LNCAP (cell line): ENCODE measurements at regions not wholly inside any gene's neighbourhood (a gene's known extent, or its start where the extent isn't known, plus 50 kb on each side); places are given as distances from the start of the nearest gene placed in this dataset.

ENCODE experiments used
- TF ChIP-seq, protein P1 (sequence below): fragments of 450-650 bp; IDR thresholded peaks from 2 replicates; pipeline ENCODE4 v1.5.1; 2017; ENCODE audit warnings: mild to moderate bottlenecking

DNA sequence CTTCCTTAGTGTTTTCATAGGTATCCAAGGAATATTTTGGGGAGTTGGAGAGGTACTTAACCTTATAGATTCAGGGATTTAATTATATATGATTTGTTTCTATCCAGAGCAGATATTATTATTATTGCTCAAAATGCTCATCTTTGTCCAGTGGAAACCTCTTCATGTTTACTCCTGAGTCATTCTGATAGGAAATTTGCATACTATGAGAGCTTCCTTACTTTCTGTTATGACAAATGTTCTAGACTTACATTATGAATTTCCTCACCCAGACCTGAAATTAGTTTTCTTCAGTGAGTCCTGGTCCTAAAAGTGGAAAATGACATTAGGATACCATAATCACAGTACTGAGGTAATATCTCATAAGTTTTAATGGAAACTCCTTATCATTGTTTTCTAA is 57.5 kb upstream of the PLPPR5 start:
- TF ChIP-seq, protein P1, sequence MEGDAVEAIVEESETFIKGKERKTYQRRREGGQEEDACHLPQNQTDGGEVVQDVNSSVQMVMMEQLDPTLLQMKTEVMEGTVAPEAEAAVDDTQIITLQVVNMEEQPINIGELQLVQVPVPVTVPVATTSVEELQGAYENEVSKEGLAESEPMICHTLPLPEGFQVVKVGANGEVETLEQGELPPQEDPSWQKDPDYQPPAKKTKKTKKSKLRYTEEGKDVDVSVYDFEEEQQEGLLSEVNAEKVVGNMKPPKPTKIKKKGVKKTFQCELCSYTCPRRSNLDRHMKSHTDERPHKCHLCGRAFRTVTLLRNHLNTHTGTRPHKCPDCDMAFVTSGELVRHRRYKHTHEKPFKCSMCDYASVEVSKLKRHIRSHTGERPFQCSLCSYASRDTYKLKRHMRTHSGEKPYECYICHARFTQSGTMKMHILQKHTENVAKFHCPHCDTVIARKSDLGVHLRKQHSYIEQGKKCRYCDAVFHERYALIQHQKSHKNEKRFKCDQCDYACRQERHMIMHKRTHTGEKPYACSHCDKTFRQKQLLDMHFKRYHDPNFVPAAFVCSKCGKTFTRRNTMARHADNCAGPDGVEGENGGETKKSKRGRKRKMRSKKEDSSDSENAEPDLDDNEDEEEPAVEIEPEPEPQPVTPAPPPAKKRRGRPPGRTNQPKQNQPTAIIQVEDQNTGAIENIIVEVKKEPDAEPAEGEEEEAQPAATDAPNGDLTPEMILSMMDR: no peak

DNA sequence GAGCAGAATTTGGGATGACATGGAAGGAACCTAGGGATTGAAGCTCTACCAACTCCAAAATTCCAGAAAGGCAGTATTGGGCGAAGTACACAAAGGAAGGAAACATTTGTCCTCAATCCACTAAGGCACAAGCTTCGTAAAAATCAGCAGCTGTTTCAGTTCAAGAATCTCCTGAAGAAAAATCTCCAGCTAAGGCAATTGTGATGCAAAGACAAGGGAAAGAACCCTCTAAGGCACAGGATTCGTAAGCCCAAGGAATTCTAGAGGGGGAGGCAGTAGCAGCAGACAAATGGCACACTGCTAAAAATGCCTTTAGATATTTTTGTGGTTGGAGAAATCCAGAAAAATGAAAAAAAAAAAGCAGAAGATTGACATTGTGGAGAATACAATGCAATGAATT is 64.5 kb upstream of the PLPPR5 start:
- TF ChIP-seq, protein P1: no peak

DNA sequence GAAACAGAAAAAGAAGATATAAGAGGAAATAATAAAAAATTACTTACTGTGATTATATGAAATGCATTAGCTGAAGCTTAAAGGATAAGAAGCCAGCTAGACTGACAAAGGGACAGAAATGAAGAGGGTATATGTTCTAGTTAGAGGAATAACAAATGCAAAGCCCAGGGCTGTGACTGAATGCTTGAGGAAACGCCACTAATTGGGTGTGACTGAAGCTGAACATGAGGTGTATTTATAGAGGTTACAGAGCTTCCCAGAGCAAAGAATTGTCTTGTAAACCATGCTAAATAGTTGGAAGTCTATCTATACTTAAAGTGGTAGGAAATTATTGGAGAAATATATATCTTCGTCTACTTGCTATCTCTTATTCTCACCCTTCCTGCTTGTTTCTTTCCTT is 77.7 kb upstream of the PLPPR5 start:
- TF ChIP-seq, protein P1: no peak

DNA sequence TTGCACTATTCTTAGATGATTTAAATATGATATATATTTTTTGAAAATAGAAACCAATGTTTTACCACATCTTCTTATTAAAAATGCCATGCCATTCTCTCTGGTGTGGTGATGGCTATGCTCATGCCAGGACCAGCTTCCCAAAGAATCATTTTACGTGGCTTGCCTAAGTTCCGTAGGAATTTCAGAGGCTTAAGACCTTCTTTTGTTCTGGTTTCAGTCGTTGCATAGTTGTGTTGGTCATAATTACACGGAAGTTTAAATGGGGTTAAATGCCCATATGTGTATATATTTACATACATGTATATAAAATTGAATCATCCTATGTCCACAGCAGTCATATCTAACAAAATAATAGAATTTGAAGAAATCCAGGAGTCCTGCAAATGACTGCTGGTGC is 78.7 kb upstream of the PLPPR5 start:
- TF ChIP-seq, protein P1: no peak

DNA sequence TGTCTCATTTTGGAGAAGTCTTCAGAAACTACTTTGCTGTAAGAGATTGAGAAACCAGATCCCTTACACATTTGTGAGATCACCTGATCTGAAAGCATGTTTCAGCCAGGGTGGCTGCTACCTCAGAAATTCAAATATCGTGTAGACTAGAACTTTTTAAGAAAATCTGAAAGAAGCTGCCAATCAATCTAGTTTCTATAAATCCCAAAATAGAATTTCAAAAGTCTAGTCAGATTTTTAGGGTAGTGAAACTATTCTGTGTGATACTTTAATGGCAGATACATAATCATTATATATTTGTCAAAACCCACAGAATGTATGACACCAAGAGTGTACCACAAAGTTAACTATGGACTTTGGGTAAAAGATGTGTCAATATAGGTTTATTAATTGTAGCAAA is 79.9 kb upstream of the PLPPR5 start:
- TF ChIP-seq, protein P1: no peak

DNA sequence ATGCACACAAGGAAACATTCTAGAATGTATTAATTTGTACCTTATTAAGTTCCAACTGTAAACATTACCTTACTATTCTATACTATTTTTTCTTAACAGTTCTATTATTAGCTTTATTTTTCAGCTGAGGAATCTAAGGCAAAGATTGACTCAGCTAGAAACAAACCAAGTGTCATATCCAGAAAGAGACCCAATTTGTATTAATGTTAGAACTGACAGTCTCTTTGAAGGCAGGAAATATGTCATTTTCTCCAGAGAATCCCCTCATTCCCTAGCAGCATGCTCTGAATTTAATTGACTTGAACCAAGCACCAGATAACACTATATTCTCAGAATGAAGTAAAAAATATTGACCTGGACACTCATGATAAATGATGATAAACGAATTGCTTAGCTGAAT is 81.4 kb upstream of the PLPPR5 start:
- TF ChIP-seq, protein P1: no peak

DNA sequence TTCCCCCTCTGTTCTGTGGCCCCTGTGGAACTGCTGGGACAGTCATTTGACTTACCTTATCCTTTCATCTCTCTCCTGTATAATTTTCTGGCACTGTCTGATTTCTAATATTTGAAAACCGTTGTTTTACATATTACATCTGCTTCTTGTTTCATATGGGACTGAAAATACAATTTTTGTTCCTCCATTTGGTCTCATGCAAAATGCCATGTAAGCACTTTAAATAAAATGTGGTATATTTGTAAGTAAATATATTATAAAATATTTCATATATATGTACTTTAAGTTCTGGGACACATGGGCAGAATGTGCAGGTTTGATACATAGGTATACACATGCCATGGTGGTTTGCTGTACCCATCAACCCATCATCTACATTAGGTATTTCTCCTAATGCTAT is 93.9 kb upstream of the PLPPR5 start:
- TF ChIP-seq, protein P1: no peak

DNA sequence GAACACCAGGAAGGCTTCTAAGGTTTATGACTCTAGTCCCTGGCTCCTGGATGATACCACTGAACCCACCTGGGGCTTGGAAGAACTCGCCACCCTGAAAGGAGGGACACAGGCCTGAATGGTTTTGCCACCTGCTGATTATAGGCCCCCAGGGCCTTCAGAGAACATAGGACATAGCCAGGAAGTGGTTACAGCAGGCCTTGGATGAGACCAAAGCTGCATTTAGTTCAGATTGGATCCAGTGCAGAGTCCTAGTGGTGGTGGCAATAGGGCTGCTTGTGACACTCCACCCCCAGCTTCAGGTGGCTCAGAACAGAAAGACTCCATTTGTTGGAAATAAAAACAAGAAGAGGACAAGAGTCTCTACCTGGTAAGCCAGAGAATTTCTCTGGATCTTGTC is 101.6 kb upstream of the PLPPR5 start:
- TF ChIP-seq, protein P1: no peak
